OCI-LY1 (cell line): ENCODE measurements at regions not wholly inside any gene's neighbourhood (a gene's known extent, or its start where the extent isn't known, plus 50 kb on each side); places are given as distances from the start of the nearest gene placed in this dataset.

Experiments used
- CTCF ChIP-seq: fragments of 200-600 bp; sonication (generic), shearing (Covaris generic); IDR thresholded peaks from 2 replicates; pipeline ENCODE4 v1.5.1; 2017; ENCODE audit warnings: mild to moderate bottlenecking, antibody characterized with exemption, low read length, moderate library complexity, mixed read lengths
- EZH2 ChIP-seq: fragments of 200-600 bp; sonication (generic), shearing (Covaris generic); IDR thresholded peaks from 2 replicates; pipeline ENCODE4 v1.8.0; 2017; ENCODE audit warnings: borderline replicate concordance, mixed run types, mild to moderate bottlenecking, antibody characterized with exemption, low read length, moderate library complexity, mixed read lengths

GRCh38 chr22:49192857-49193250 lies 634.8 kb downstream of the BRD1 start:
- TF ChIP-seq CTCF (no peak), EZH2 (no peak)
